ENCODE measurements at regions not wholly inside any gene's neighbourhood (a gene's known extent, or its start where the extent isn't known, plus 50 kb on each side); places are given as distances from the start of the nearest gene placed in this dataset.
A peak's percentile ranks its signal among the peaks of the same experiment; 100 is the strongest.

DNA sequence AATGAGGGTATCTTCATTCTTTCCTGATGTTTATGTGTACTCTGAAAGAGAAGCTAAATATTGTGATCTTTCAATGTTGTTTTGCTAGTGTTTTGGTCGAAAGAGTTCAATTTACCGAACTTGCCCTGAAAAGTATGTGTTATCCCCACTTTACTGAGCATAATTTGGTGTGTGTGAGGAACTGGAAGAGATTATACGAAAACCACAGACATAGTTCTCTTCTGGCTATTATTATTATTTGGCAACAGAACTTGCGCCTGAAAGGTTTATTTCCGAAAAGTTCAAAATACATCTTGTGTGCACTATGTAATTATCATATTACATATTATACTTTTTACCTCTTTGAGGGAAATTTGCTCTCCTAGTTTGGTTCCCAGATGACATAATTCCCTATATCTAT lies 232.5 kb upstream of the INTU start:
- 26% methylated on average over 5 of the region's 5 CpGs for WGBS (ENCODE audit: low lambda C conversion rate)
- H4K20me1 ChIP-seq (ENCODE audit: insufficient read depth, low read length) = no peaks in the 10 kb centered on the region

DNA sequence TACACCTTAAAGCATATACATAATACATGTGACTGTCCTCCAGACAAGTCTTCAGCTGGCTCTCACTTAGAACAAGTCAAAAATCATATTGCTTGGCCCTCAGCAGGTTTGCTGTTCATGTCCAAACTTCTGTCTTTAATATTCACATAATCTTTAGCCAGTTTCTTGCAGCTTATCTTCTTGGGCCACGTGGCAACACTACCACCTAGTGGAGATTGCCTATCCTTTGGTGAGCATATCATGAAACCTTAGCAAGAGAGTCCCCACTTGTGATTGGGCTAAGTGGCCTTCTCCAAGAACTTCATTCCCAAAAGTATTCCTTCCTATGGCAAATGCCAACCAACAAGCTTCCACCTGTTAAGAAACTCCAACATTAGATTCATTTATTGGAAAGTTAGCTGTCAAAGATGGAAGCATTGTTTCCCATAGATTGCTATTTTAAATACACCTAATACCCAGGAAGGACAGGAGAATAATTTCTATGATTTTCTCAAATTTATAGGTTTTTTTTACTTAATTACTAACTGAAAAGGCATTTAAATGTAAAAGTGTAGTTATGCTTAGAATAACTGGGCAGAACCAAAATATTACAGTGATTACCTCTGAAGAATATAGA lies 231.9 kb upstream of the INTU start:
- in situ Hi-C loops (cut with HindIII; ENCODE audit: extremely low pct_ligation_motif_present, low pct_unique_long_range_greater_than_20kb) = no loop called here
- Histone ChIP-seq H3K36me3 (replicated peaks in 1 of 2; ENCODE audit: control insufficient read depth in 1 of 2, insufficient read depth in 2 of 2, low read length in 2 of 2) (no peaks in the 10 kb centered on the region), H3K4me1 (ENCODE audit: insufficient read depth, low read length) (no peaks in the 10 kb centered on the region), H3K27me3 (ENCODE audit: control insufficient read depth in 1 of 2, insufficient read depth in 2 of 2, low read length in 2 of 2) (no peaks in the 10 kb centered on the region), H3K27ac (ENCODE audit: extremely low read length, insufficient read depth, low read length) (no peak overlapping the region), H2AFZ (ENCODE audit: low read length) (no peak overlapping the region), H3K9ac (ENCODE audit: insufficient read depth, low read depth, low read length) (no peak overlapping the region), H3K4me2 (ENCODE audit: low read depth, low read length) (no peak overlapping the region), H3K79me2 (ENCODE audit: insufficient read depth, low read length) (no peaks in the 10 kb centered on the region), H3K9me3 (ENCODE audit: low read length) (no peaks in the 10 kb centered on the region), H3K4me3 (replicated peaks in 1 of 3; ENCODE audit: insufficient read depth in 1 of 3, low read depth in 2 of 3, low read length in 3 of 3) (no peak overlapping the region), H4K20me1 (ENCODE audit: insufficient read depth, low read length) (no peaks in the 10 kb centered on the region)
- WGBS (ENCODE audit: low lambda C conversion rate) = 0% methylated on average over 1 of the region's 1 CpG
- ATAC-seq (peak; percentile 91), DNase-seq (ENCODE audit: low spot score) (peak; percentile 66), FAIRE-seq (peak; percentile 46)
- peak; percentile 34; the same call in 1 of the 2 replicates for TF ChIP-seq SMC3 (IDR thresholded peaks at IDR 0.05; ENCODE audit: low read length)
- TF ChIP-seq SP2 (CRISPR knock-in tag; IDR thresholded peaks at IDR 0.05) = no peak
- peak; percentile 90 for TF ChIP-seq STAG1 (CRISPR knock-in tag; IDR thresholded peaks at IDR 0.05)
- TF ChIP-seq, protein P1, sequence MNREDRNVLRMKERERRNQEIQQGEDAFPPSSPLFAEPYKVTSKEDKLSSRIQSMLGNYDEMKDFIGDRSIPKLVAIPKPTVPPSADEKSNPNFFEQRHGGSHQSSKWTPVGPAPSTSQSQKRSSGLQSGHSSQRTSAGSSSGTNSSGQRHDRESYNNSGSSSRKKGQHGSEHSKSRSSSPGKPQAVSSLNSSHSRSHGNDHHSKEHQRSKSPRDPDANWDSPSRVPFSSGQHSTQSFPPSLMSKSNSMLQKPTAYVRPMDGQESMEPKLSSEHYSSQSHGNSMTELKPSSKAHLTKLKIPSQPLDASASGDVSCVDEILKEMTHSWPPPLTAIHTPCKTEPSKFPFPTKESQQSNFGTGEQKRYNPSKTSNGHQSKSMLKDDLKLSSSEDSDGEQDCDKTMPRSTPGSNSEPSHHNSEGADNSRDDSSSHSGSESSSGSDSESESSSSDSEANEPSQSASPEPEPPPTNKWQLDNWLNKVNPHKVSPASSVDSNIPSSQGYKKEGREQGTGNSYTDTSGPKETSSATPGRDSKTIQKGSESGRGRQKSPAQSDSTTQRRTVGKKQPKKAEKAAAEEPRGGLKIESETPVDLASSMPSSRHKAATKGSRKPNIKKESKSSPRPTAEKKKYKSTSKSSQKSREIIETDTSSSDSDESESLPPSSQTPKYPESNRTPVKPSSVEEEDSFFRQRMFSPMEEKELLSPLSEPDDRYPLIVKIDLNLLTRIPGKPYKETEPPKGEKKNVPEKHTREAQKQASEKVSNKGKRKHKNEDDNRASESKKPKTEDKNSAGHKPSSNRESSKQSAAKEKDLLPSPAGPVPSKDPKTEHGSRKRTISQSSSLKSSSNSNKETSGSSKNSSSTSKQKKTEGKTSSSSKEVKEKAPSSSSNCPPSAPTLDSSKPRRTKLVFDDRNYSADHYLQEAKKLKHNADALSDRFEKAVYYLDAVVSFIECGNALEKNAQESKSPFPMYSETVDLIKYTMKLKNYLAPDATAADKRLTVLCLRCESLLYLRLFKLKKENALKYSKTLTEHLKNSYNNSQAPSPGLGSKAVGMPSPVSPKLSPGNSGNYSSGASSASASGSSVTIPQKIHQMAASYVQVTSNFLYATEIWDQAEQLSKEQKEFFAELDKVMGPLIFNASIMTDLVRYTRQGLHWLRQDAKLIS (CRISPR knock-in tag; IDR thresholded peaks at IDR 0.05) = no peak
- TF ChIP-seq, protein P2, sequence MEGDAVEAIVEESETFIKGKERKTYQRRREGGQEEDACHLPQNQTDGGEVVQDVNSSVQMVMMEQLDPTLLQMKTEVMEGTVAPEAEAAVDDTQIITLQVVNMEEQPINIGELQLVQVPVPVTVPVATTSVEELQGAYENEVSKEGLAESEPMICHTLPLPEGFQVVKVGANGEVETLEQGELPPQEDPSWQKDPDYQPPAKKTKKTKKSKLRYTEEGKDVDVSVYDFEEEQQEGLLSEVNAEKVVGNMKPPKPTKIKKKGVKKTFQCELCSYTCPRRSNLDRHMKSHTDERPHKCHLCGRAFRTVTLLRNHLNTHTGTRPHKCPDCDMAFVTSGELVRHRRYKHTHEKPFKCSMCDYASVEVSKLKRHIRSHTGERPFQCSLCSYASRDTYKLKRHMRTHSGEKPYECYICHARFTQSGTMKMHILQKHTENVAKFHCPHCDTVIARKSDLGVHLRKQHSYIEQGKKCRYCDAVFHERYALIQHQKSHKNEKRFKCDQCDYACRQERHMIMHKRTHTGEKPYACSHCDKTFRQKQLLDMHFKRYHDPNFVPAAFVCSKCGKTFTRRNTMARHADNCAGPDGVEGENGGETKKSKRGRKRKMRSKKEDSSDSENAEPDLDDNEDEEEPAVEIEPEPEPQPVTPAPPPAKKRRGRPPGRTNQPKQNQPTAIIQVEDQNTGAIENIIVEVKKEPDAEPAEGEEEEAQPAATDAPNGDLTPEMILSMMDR (CRISPR knock-in tag; IDR thresholded peaks at IDR 0.05) = peak; percentile 83
- no peak for TF ChIP-seq GABPB1 (CRISPR knock-in tag; IDR thresholded peaks at IDR 0.05)
- no peak for TF ChIP-seq POLR2G (IDR thresholded peaks at IDR 0.05; ENCODE audit: low read depth, low read length)
- no peak for TF ChIP-seq TOPORS (CRISPR knock-in tag; IDR thresholded peaks at IDR 0.05)
- no peak for TF ChIP-seq ZSCAN20 (CRISPR knock-in tag; IDR thresholded peaks at IDR 0.05; ENCODE audit: borderline replicate concordance)
- CTCF ChIA-PET (ENCODE audit: low intra/inter-chr PET ratio, low total read pairs) = no interaction called here
- intact Hi-C loops (cut with micrococcal nuclease; ENCODE audit: unreplicated experiment) = loop anchor here (2.0 to 10.0 kb wide), 3 partner anchors 1176 to 1639 kb away; no protein-coding TSS in a partner anchor
- POLR2A ChIA-PET = no interaction called here
- BruUV-seq (replicated peaks) = no TSS peak

More for the DNA sequence above, 232.5 kb upstream of the INTU start:
- POLR2A ChIA-PET = no interaction called here
- Histone ChIP-seq H3K36me3 (replicated peaks in 1 of 2; ENCODE audit: control insufficient read depth in 1 of 2, insufficient read depth in 2 of 2, low read length in 2 of 2) (no peaks in the 10 kb centered on the region), H3K4me3 (replicated peaks in 1 of 3; ENCODE audit: insufficient read depth in 1 of 3, low read depth in 2 of 3, low read length in 3 of 3) (no peak overlapping the region), H3K4me1 (ENCODE audit: insufficient read depth, low read length) (no peaks in the 10 kb centered on the region), H3K27me3 (ENCODE audit: control insufficient read depth in 1 of 2, insufficient read depth in 2 of 2, low read length in 2 of 2) (no peaks in the 10 kb centered on the region), H2AFZ (ENCODE audit: low read length) (peak overlapping the region; percentile 27), H3K9me3 (ENCODE audit: low read length) (no peaks in the 10 kb centered on the region), H3K79me2 (ENCODE audit: insufficient read depth, low read length) (no peaks in the 10 kb centered on the region), H3K4me2 (ENCODE audit: low read depth, low read length) (no peak overlapping the region), H3K9ac (ENCODE audit: insufficient read depth, low read depth, low read length) (no peak overlapping the region), H3K27ac (ENCODE audit: extremely low read length, insufficient read depth, low read length) (no peak overlapping the region)
- ATAC-seq (no peak), FAIRE-seq (no peak), DNase-seq (ENCODE audit: low spot score) (no peak)
- CTCF ChIA-PET (ENCODE audit: low intra/inter-chr PET ratio, low total read pairs) = no interaction called here
- intact Hi-C loops (cut with micrococcal nuclease; ENCODE audit: unreplicated experiment) = loop anchor here (2.0 to 10.0 kb wide), 3 partner anchors 1175 to 1638 kb away; no protein-coding TSS in a partner anchor
- TF ChIP-seq SOX5 (CRISPR knock-in tag; IDR thresholded peaks at IDR 0.05; ENCODE audit: borderline replicate concordance) (no peak), ZNF274 (CRISPR knock-in tag; IDR thresholded peaks at IDR 0.05) (no peak), MED13 (CRISPR knock-in tag; IDR thresholded peaks at IDR 0.05) (no peak)
- BruUV-seq (replicated peaks) = no TSS peak
- in situ Hi-C loops (cut with HindIII; ENCODE audit: extremely low pct_ligation_motif_present, low pct_unique_long_range_greater_than_20kb) = no loop called here
